HG02981 (cell line): ENCODE measurements at regions not wholly inside any gene's neighbourhood (a gene's known extent, or its start where the extent isn't known, plus 50 kb on each side); places are given as distances from the start of the nearest gene placed in this dataset.
"Not testable (repeated sequence)": the region's sequence is repeated elsewhere in the genome, so short reads cannot be mapped to it uniquely, and the experiment has no call there.

Experiments used
- ATAC-seq: cut with Tn5 transposase; IDR thresholded peaks from one replicate; pipeline ENCODE4 v1.9.1; 2021; ENCODE audit warnings: mild to moderate bottlenecking, moderate library complexity; ENCODE audit not compliant: unreplicated experiment

- no peak for ATAC-seq
Observed at GRCh38 chr6:10184371-10185227, 230.3 kb downstream of the TFAP2A start.

- no peak for ATAC-seq
Observed at GRCh38 chr6:10180138-10181074, 234.5 kb downstream of the TFAP2A start.

DNA sequence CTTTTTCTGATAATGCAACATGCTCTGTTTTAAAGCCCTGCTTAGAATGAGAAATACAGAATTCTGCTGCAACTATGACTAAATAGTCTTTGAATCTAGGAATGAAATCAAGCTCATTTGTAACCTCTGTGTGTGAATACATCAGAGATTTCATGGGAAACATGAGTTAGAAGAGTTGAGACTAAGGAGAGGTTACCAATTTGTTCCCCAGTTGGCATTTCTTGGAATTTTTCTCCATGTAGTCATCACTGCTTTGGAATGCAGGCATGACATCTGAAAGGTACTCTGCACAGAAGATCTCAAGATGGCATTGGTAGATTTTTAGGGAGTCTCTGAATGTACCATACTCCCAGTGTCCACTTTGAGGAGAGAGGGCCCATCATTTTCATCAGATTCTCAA lies 237.2 kb downstream of the TFAP2A start:
- ATAC-seq: no peak

GRCh38 chr6:10175362-10175761 lies 239.5 kb downstream of the TFAP2A start:
- no peak for ATAC-seq

DNA sequence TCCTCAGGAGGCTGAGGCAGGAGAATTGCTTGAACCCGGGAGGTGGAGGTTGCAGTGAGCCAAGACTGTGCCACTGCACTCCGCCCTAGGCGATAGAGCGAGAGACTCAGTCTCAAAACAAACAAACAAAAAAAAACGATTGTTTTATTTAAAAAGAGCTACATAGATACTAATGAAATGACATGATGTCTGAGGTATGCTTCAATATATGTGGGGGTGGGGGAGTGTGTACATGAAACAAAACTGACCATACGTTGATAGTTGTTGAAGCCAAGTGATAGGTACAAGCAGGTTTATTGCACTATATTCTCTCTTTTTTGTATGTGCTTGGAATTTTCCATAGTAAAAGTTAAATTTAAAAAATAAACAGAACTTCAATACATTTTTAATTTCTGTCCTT lies 240.1 kb downstream of the TFAP2A start:
- ATAC-seq: no peak

GRCh38 chr6:10174056-10174455 lies 240.8 kb downstream of the TFAP2A start:
- no peak for ATAC-seq

- ATAC-seq: not testable (repeated sequence)
Observed at GRCh38 chr6:10171706-10172105, 243.2 kb downstream of the TFAP2A start.

DNA sequence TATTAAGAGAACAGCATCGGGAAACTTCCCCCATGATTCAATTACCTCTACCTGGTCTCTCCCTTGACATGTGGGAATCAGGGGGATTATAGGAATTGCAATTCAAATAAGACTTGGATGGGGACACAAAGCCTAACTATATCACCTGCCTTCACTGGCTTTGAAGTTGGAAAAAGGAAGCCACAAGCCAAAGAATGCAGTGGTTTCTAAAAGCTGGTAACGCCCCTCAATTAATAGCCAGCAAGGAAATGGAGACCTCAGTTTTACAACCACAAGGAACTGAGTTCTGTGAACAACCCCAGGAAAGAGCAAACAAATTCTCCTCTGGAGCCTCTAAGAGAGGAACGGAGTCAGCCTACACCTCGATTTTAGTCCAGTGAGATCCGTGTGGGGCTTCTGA lies 244.1 kb downstream of the TFAP2A start:
- no peak for ATAC-seq

GRCh38 chr6:10166031-10166430 lies 248.8 kb downstream of the TFAP2A start:
- ATAC-seq: no peak

DNA sequence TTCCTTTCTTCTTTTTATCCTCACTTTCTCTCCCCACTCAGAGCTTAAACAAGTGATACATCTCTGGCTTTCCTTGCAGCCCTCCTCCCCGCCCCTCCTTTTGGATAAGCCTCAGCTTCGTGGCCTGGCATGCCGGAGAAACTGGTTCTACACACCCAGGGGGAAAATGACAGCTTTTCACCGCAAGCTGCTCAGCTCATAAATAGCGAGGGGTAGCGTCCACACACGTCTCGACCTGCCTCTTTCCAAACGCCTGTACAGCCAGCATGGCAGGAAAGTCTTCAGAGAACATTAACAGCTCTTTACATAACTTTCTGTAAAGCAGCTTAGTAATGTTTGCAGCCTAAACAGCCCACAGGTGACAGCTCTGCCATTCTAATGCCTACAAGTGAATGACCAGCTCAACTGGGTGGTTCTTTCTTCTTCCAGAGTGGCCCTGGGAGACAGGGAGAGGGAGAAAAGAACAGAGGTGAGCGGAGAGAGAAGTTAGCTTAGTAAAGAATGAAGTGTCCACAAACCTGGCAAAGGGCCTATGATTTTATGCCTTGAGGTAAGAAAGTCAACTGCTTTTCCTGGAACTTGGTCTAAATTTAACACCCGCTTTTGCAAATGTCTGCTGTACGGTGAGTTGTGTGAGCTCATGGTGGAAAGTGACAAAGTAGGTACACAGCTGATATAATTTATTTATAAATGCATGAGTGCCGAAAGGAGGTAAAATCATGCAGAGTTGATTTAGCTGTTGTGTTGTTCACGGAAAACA lies 251.5 kb downstream of the TFAP2A start:
- no peak for ATAC-seq

DNA sequence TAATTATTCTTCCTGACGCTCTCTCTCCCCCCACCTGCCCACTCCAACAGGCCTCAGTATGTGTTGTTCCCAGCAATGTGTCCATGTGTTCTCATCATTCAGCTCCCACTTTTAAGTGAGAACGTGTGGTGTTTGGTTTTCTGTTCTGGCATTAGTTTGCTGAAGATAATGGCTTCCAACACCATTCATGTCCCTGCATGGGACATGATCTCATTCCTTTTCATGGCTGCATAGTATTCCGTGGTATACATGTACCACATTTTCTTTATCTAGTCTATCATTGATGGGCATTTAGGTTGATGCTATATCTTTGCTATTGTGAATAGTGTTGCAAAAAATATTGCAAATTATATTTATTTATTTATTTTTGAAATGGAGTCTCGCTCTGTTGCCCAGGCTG lies 258.0 kb downstream of the TFAP2A start:
- ATAC-seq: no peak

- ATAC-seq: no peak
Observed at GRCh38 chr6:10154251-10154650, 260.6 kb downstream of the TFAP2A start.

DNA sequence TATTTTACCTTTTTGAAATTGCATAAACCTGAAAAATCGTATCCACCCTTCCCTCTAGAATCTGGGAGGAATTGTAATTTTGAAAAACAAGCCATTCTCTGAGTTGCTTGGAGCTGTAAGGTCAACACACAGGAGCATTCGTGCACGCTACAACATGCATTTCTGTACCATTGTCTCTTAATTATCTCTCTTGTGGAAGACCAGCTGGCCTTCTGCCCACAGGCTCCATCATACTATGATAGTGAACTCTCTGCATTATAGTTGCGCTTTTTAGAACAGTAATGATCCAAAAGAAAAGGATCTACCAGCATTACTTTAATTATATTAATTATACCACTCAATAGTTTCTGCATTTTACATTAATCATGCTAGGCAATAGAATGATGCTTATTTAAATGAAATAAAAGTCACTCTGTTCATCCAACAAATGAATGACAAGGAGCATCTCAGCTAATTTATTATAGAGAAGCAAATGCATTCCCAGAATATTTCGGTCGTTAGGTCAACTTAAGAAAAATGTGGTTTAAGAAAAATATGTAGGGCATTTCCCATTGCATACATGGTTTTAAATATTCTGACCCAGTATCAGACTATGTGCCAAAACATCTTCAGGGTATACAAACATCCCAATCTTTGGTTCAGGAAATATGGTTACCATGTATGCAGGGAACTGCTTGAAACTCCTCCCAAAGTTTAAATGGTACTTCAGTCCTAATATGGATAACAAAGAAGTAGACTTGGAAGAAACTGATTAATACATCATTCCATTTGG lies 263.5 kb downstream of the TFAP2A start:
- no peak for ATAC-seq

DNA sequence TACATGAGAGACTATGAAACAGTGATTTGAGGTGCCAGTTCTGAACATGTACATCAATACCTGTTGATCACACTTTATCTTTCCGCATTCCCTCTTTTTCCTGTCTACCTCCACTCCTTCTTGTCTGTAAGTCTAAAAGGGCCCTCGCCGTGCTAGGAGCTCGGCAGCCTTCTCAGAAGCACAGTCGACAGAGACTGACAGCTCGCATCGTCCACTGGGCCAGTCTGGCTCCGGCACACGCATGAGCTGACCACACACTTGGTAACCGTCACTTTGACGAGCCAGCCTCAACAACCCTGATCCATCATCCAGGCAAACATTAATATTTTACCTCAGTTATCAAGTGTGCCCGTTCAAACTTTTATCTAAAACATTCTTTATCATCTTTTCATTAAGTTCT lies 265.3 kb downstream of the TFAP2A start:
- ATAC-seq: no peak

GRCh38 chr6:10146715-10147451 lies 268.0 kb downstream of the TFAP2A start:
- peak; percentile 99 for ATAC-seq

- no peak for ATAC-seq
Observed at GRCh38 chr6:10144772-10145171, 270.1 kb downstream of the TFAP2A start.

- ATAC-seq: no peak
Observed at GRCh38 chr6:10141746-10142443, 273.0 kb downstream of the TFAP2A start.

- no peak for ATAC-seq
Observed at GRCh38 chr6:10140824-10141223, 274.1 kb downstream of the TFAP2A start.

DNA sequence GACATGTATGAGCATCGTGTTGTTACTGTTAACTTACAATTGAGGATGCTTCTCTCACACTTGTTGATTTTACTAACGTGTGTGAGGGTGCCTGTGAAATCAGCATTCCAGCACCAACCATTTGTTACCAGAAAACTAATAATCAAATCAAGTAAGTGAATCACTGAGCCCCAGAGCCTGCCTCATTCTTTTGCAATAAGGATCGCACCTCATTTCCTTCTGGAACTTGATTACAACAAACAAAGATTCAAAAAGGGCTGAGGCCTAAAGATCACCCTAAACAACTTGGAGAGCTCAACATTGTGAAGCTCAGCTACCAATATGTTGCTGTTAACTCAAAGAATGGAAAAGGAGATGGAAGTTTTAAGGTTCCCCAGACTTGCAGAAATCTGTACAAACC lies 274.7 kb downstream of the TFAP2A start:
- no peak for ATAC-seq
